22Rv1 (cell line): ENCODE measurements at regions not wholly inside any gene's neighbourhood (a gene's known extent, or its start where the extent isn't known, plus 50 kb on each side); places are given as distances from the start of the nearest gene placed in this dataset.

ENCODE experiments used
- ZFX ChIP-seq: fragments of 450-650 bp; IDR thresholded peaks from 2 replicates; pipeline ENCODE4 v1.6.1; 2017; ENCODE audit warnings: antibody characterized with exemption, borderline replicate concordance
- TF ChIP-seq, protein P1 (sequence below): fragments of 450-650 bp; IDR thresholded peaks from 2 replicates; pipeline ENCODE4 v1.5.1; 2017; ENCODE audit warnings: mild to moderate bottlenecking

DNA sequence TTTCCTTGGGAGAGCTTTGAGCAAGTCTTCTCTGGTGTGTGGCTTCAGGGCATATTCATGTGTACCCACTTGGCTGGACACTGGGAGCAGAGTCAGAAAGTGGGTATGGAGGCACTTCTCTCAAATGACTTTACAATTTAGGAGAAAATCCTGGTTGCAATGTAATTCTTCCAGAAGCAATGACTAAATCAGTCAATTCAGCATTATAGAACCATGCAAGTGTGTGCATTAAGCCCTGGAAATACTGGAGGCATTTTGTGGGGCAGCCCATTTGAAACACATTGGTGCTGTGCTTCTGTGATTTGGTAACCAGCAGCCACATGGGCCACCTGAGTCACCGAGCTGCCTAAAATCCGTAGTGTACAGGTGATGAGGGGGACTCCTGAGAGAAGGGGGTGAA, 94.6 kb upstream of the TAS2R1 start:
- TF ChIP-seq, protein P1, sequence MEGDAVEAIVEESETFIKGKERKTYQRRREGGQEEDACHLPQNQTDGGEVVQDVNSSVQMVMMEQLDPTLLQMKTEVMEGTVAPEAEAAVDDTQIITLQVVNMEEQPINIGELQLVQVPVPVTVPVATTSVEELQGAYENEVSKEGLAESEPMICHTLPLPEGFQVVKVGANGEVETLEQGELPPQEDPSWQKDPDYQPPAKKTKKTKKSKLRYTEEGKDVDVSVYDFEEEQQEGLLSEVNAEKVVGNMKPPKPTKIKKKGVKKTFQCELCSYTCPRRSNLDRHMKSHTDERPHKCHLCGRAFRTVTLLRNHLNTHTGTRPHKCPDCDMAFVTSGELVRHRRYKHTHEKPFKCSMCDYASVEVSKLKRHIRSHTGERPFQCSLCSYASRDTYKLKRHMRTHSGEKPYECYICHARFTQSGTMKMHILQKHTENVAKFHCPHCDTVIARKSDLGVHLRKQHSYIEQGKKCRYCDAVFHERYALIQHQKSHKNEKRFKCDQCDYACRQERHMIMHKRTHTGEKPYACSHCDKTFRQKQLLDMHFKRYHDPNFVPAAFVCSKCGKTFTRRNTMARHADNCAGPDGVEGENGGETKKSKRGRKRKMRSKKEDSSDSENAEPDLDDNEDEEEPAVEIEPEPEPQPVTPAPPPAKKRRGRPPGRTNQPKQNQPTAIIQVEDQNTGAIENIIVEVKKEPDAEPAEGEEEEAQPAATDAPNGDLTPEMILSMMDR: no peak
- no peak for TF ChIP-seq ZFX
